ENCODE measurements at regions not wholly inside any gene's neighbourhood (a gene's known extent, or its start where the extent isn't known, plus 50 kb on each side); places are given as distances from the start of the nearest gene placed in this dataset.

- TF ChIP-seq CTCF (IDR thresholded peaks at IDR 0.05), result no peak
- TF ChIP-seq ZNF423 (CRISPR knock-in tag; IDR thresholded peaks at IDR 0.05), result no peak
- no peak for TF ChIP-seq KAT7 (CRISPR knock-in tag; IDR thresholded peaks at IDR 0.05; ENCODE audit: borderline replicate concordance)
- TF ChIP-seq MAX (CRISPR knock-in tag; IDR thresholded peaks at IDR 0.05), result no peak
- no peak for TF ChIP-seq ZNF138 (CRISPR knock-in tag; conservative IDR thresholded peaks at IDR 0.05)
- TF ChIP-seq IRF2 (CRISPR knock-in tag; IDR thresholded peaks at IDR 0.05; ENCODE audit: borderline replicate concordance, low read depth), result no peak
- no peak for TF ChIP-seq USF1 (CRISPR knock-in tag; IDR thresholded peaks at IDR 0.05)
- TF ChIP-seq RELA (CRISPR knock-in tag; IDR thresholded peaks at IDR 0.05; ENCODE audit: borderline replicate concordance), result no peak
- TF ChIP-seq E2F5 (CRISPR knock-in tag; IDR thresholded peaks at IDR 0.05), result no peak
- no peak for TF ChIP-seq TP53 (CRISPR knock-in tag; IDR thresholded peaks at IDR 0.05)
- no peak for TF ChIP-seq ESRRA (CRISPR knock-in tag; IDR thresholded peaks at IDR 0.05; ENCODE audit: borderline replicate concordance)
- no peak for TF ChIP-seq FOXJ3 (CRISPR knock-in tag; IDR thresholded peaks at IDR 0.05; ENCODE audit: borderline replicate concordance)
- no peak for TF ChIP-seq CREB1 (CRISPR knock-in tag; IDR thresholded peaks at IDR 0.05)
- TF ChIP-seq ETV6 (CRISPR knock-in tag; IDR thresholded peaks at IDR 0.05), result no peak
Measured at GRCh38 chr1:88318740-88319139, 365.3 kb upstream of the PKN2 start.
